ENCODE measurements at regions not wholly inside any gene's neighbourhood (a gene's known extent, or its start where the extent isn't known, plus 50 kb on each side); places are given as distances from the start of the nearest gene placed in this dataset.

DNA sequence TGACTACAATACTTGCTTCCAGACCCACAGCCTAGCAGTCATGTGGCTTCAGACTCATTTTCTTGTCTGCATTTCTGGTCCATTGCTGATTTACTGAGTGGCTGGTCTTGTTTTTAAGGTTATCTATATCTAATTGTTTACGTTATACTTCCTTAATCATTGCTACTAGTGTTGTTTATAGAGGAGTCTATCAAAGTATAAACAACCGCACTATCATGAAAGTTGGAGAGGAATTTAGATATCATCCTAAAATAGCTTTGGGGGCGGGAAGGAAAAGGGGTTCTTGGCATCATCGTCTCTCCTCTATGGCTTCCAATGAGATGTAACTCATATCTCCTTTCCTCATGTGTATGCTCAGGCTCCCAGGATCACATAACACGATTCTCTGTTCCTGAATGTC lies 372.1 kb upstream of the PBX1 start:
- H3K79me2 ChIP-seq (ENCODE audit: control insufficient read depth, insufficient read depth, low read length), result no peaks in the 10 kb centered on the region

More for the DNA sequence above, 372.1 kb upstream of the PBX1 start:
- intact Hi-C loops (cut with micrococcal nuclease) (no loop called here), dilution Hi-C loops (cut with MboI; ENCODE audit: extremely low pct_ligation_motif_present, low sequenced_read_pairs) (no loop called here)
- no peaks in the 10 kb centered on the region for H3K9me1 ChIP-seq (replicated peaks; ENCODE audit: control insufficient read depth, extremely low read depth, insufficient read depth, low read length)
- no TSS peak for BruUV-seq (replicated peaks)
- H3K27me3 ChIP-seq (ENCODE audit: control insufficient read depth in 2 of 2, insufficient read depth in 2 of 2, low read length in 2 of 2), result no peaks in the 10 kb centered on the region
- H2AFZ ChIP-seq (ENCODE audit: low read depth, low read length), result no peak overlapping the region
- DNase-seq (ENCODE audit: low read depth, low spot score) (no peak), FAIRE-seq (no peak)
- H3K27ac ChIP-seq (ENCODE audit: insufficient read depth, low read depth, low read length), result no peak overlapping the region
- H3K9me3 ChIP-seq (replicated peaks; ENCODE audit: control insufficient read depth, insufficient read depth, low read length), result no peaks in the 10 kb centered on the region
- H3K9ac ChIP-seq (replicated peaks; ENCODE audit: extremely low read depth, insufficient read depth, low read length), result no peak overlapping the region
- H4K20me1 ChIP-seq (replicated peaks; ENCODE audit: control insufficient read depth, extremely low read depth, insufficient read depth, low read length), result no peaks in the 10 kb centered on the region
- TF ChIP-seq POLR2AphosphoS5 (IDR thresholded peaks at IDR 0.05; ENCODE audit: insufficient read depth, low read depth, low read length) (no peak), GATA2 (IDR thresholded peaks at IDR 0.05; ENCODE audit: insufficient read depth, insufficient read length, low read depth, low read length) (no peak), JUN (IDR thresholded peaks at IDR 0.05; ENCODE audit: borderline replicate concordance, insufficient read depth, insufficient read length, low read depth) (no peak), EZH2 (IDR thresholded peaks at IDR 0.05; ENCODE audit: borderline replicate concordance, low read depth, low read length, severe bottlenecking) (no peak), POLR2A (IDR thresholded peaks at IDR 0.05; ENCODE audit: low read depth, low read length) (no peak), FOS (IDR thresholded peaks at IDR 0.05; ENCODE audit: borderline replicate concordance, insufficient read depth, low read length) (no peak)
- TF ChIP-seq, protein P1, sequence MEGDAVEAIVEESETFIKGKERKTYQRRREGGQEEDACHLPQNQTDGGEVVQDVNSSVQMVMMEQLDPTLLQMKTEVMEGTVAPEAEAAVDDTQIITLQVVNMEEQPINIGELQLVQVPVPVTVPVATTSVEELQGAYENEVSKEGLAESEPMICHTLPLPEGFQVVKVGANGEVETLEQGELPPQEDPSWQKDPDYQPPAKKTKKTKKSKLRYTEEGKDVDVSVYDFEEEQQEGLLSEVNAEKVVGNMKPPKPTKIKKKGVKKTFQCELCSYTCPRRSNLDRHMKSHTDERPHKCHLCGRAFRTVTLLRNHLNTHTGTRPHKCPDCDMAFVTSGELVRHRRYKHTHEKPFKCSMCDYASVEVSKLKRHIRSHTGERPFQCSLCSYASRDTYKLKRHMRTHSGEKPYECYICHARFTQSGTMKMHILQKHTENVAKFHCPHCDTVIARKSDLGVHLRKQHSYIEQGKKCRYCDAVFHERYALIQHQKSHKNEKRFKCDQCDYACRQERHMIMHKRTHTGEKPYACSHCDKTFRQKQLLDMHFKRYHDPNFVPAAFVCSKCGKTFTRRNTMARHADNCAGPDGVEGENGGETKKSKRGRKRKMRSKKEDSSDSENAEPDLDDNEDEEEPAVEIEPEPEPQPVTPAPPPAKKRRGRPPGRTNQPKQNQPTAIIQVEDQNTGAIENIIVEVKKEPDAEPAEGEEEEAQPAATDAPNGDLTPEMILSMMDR (IDR thresholded peaks at IDR 0.05; ENCODE audit: extremely low read depth in 1 of 2, insufficient read depth in 1 of 2, low read depth in 1 of 2, low read length in 2 of 2), result no peak
- TF ChIP-seq, protein P2, sequence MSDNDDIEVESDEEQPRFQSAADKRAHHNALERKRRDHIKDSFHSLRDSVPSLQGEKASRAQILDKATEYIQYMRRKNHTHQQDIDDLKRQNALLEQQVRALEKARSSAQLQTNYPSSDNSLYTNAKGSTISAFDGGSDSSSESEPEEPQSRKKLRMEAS (IDR thresholded peaks at IDR 0.05; ENCODE audit: insufficient read depth, insufficient read length), result no peak
- H3K36me3 ChIP-seq (ENCODE audit: control insufficient read depth in 2 of 2, extremely low read depth in 1 of 2, insufficient read depth in 2 of 2, low read length in 2 of 2), result no peaks in the 10 kb centered on the region
- ChIA-PET CTCF (no interaction called here), POLR2A (no interaction called here)
- H3K4me3 ChIP-seq (replicated peaks in 1 of 3; ENCODE audit: insufficient read depth in 1 of 3, low read depth in 1 of 3, low read length in 3 of 3), result no peak overlapping the region
- no peaks in the 10 kb centered on the region for H3K4me1 ChIP-seq (ENCODE audit: control insufficient read depth, extremely low read depth, insufficient read depth, low read length)
- no peak overlapping the region for H3K4me2 ChIP-seq (ENCODE audit: insufficient read depth, low read length)
